ENCODE measurements at regions not wholly inside any gene's neighbourhood (a gene's known extent, or its start where the extent isn't known, plus 50 kb on each side); places are given as distances from the start of the nearest gene placed in this dataset.

DNA sequence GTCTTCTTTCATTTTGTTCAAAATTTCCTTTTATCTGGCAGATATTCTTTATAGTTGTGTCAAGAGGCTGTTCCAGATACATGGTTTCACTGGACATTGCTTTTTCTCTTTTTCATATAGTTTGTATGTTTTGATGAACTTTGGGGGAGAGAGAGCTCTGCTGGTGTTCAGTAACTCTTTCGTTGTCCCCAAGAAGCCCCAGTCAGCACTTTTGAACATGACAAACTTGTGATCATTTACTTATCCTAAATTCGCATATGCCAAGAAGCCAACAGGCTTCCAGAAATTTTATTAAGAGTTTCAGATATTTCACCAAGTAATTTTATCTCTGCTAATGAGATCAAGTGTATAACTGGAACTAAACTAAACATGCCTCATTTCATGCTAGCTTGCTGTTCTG lies 275.8 kb upstream of the GPC6 start:
- TF ChIP-seq, protein P1, sequence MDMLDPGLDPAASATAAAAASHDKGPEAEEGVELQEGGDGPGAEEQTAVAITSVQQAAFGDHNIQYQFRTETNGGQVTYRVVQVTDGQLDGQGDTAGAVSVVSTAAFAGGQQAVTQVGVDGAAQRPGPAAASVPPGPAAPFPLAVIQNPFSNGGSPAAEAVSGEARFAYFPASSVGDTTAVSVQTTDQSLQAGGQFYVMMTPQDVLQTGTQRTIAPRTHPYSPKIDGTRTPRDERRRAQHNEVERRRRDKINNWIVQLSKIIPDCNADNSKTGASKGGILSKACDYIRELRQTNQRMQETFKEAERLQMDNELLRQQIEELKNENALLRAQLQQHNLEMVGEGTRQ (IDR thresholded peaks at IDR 0.05) = no peak
- TF ChIP-seq CTCF (IDR thresholded peaks at IDR 0.05) (no peak), CHD4 (IDR thresholded peaks at IDR 0.05; ENCODE audit: borderline replicate concordance) (no peak), RAD21 (conservative IDR thresholded peaks at IDR 0.05 in 1 of 2, IDR thresholded peaks at IDR 0.05 in 1 of 2) (no peak), ELK1 (IDR thresholded peaks at IDR 0.05; ENCODE audit: low read depth, low read length) (no peak), EHMT2 (IDR thresholded peaks at IDR 0.05; ENCODE audit: low read depth) (no peak), POLR2A (IDR thresholded peaks at IDR 0.05; ENCODE audit: low read length) (no peak), KDM1A (IDR thresholded peaks at IDR 0.05; ENCODE audit: low read depth) (no peak), ESRRA (IDR thresholded peaks at IDR 0.05; ENCODE audit: borderline replicate concordance, low read length) (no peak), RFX5 (IDR thresholded peaks at IDR 0.05) (no peak), POLR2AphosphoS2 (conservative IDR thresholded peaks at IDR 0.05; ENCODE audit: low read length) (no peak), REST (IDR thresholded peaks at IDR 0.05) (no peak)
- TF ChIP-seq, protein P2, sequence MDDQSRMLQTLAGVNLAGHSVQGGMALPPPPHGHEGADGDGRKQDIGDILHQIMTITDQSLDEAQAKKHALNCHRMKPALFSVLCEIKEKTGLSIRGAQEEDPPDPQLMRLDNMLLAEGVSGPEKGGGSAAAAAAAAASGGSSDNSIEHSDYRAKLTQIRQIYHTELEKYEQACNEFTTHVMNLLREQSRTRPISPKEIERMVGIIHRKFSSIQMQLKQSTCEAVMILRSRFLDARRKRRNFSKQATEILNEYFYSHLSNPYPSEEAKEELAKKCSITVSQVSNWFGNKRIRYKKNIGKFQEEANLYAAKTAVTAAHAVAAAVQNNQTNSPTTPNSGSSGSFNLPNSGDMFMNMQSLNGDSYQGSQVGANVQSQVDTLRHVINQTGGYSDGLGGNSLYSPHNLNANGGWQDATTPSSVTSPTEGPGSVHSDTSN (IDR thresholded peaks at IDR 0.05) = no peak

All from A549 (cell line).